ENCODE measurements at regions not wholly inside any gene's neighbourhood (a gene's known extent, or its start where the extent isn't known, plus 50 kb on each side); places are given as distances from the start of the nearest gene placed in this dataset.

- TF ChIP-seq CTCF (IDR thresholded peaks at IDR 0.05) (no peak), POLR2A (IDR thresholded peaks at IDR 0.05) (no peak)
Observed at GRCh38 chr2:37737507-37737906, 66.1 kb upstream of the CDC42EP3 start.

Data from vagina (tissue), 2 donors.